Epidermal melanocyte (primary cell): ENCODE measurements at regions not wholly inside any gene's neighbourhood (a gene's known extent, or its start where the extent isn't known, plus 50 kb on each side); places are given as distances from the start of the nearest gene placed in this dataset.
"Not testable (repeated sequence)": the region's sequence is repeated elsewhere in the genome, so short reads cannot be mapped to it uniquely, and the experiment has no call there.

Experiments
- DNase-seq: peaks from one replicate; pipeline ENCODE4 v3.0.0; 2011; ENCODE audit warnings: low spot score; ENCODE audit not compliant: insufficient read length

GRCh38 chrX:65610481-65610880, 57.0 kb upstream of the MSN start:
- no peak for DNase-seq

GRCh38 chrX:65610040-65610439, 57.4 kb upstream of the MSN start:
- no peak for DNase-seq

- DNase-seq, result no peak
These were observed 58.2 kb upstream of the MSN start for GRCh38 chrX:65609237-65609636.

- DNase-seq, result no peak
These were observed 59.4 kb upstream of the MSN start for GRCh38 chrX:65608026-65608425.

- DNase-seq, result no peak
These were observed 60.2 kb upstream of the MSN start for GRCh38 chrX:65607070-65607742.

- no peak for DNase-seq
These were observed 65.3 kb upstream of the MSN start for GRCh38 chrX:65602221-65602560.

GRCh38 chrX:65601530-65602220, 65.8 kb upstream of the MSN start:
- DNase-seq, result no peak

- DNase-seq, result no peak
These were observed 66.3 kb upstream of the MSN start for GRCh38 chrX:65601126-65601525.

GRCh38 chrX:65600106-65600505, 65.5 kb upstream of the LAS1L start:
- no peak for DNase-seq

GRCh38 chrX:65598559-65599147, 64.1 kb upstream of the LAS1L start:
- no peak for DNase-seq

GRCh38 chrX:65596270-65597034, 61.9 kb upstream of the LAS1L start:
- DNase-seq, result no peak

GRCh38 chrX:65595460-65595876, 60.9 kb upstream of the LAS1L start:
- peak; percentile 63 for DNase-seq

GRCh38 chrX:65591206-65591605, 56.6 kb upstream of the LAS1L start:
- DNase-seq, result no peak

GRCh38 chrX:65589304-65589703, 54.7 kb upstream of the LAS1L start:
- no peak for DNase-seq

- no peak for DNase-seq
These were observed 54.2 kb upstream of the LAS1L start for GRCh38 chrX:65588795-65589194.

- no peak for DNase-seq
These were observed 53.3 kb upstream of the LAS1L start for GRCh38 chrX:65587616-65588526.

GRCh38 chrX:65586491-65586890, 51.9 kb upstream of the LAS1L start:
- DNase-seq, result no peak

GRCh38 chrX:65585226-65585625, 50.6 kb upstream of the LAS1L start:
- DNase-seq, result not testable (repeated sequence)
